Caco-2 (cell line): ENCODE measurements at regions not wholly inside any gene's neighbourhood (a gene's known extent, or its start where the extent isn't known, plus 50 kb on each side); places are given as distances from the start of the nearest gene placed in this dataset.

Experiments
- BruUV-seq: library from RNA; stranded (reverse); fragments of 400-500 nt; replicated peaks from 2 replicates; lab custom pipeline; 2021; lab: Mats Ljungman, UMichigan
- CTCF ChIA-PET: fragments of 300-600 bp; sonication (Branson Sonifier 250); formaldehyde crosslinking; loops from one replicate; lab custom pipeline; 2022; ENCODE audit warnings: antibody characterized with exemption; lab: Charles Lee
- POLR2A ChIA-PET: fragments of 300-600 bp; sonication (Branson Sonifier 250); formaldehyde crosslinking; loops from one replicate; lab custom pipeline; 2022; ENCODE audit warnings: antibody characterized with exemption; lab: Charles Lee
- DNase-seq, 2 experiments: peaks; one replicate each; pipeline versions ENCODE4 v3.0.0 to v3.0.0-alpha.2; 2020 to 2022
- H3K27me3 ChIP-seq: replicated peaks from 2 replicates; pipeline ENCODE4 v1.6.0; 2011; ENCODE audit warnings: low read length; ENCODE audit not compliant: control insufficient read depth, insufficient read depth
- H3K36me3 ChIP-seq: 2 replicates; pipeline ENCODE4 v1.5.1; 2011; ENCODE audit warnings: low read length; ENCODE audit not compliant: control insufficient read depth, insufficient read depth
- H3K4me1 ChIP-seq: fragments of 250-450 bp; sonication (Bioruptor Pico); 2 replicates; pipeline ENCODE4 v1.5.1; 2020; ENCODE audit warnings: mild to moderate bottlenecking
- H3K4me3 ChIP-seq: 2 replicates; pipeline ENCODE4 v1.5.1; 2011; ENCODE audit warnings: low read depth, mild to moderate bottlenecking, control low read depth, low read length
- H3K9me3 ChIP-seq: fragments of 250-450 bp; sonication (Bioruptor Pico); 2 replicates; pipeline ENCODE4 v1.5.1; 2020; ENCODE audit warnings: mild to moderate bottlenecking, moderate library complexity
- H3K27ac Mint-ChIP-seq: one replicate; pipeline ENCODE4 v1.8.0; 2022; ENCODE audit warnings: mixed read lengths; ENCODE audit not compliant: unreplicated experiment
- H3K27me3 Mint-ChIP-seq: one replicate; pipeline ENCODE4 v1.8.0; 2022; ENCODE audit warnings: mixed read lengths; ENCODE audit not compliant: insufficient read depth, unreplicated experiment
- H3K36me3 Mint-ChIP-seq: one replicate; pipeline ENCODE4 v1.8.0; 2022; ENCODE audit warnings: mild to moderate bottlenecking, mixed read lengths; ENCODE audit not compliant: insufficient read depth, unreplicated experiment
- H3K4me1 Mint-ChIP-seq: one replicate; pipeline ENCODE4 v1.8.0; 2022; ENCODE audit warnings: low read depth, mixed read lengths; ENCODE audit not compliant: unreplicated experiment
- H3K4me3 Mint-ChIP-seq: one replicate; pipeline ENCODE4 v1.8.0; 2022; ENCODE audit warnings: mild to moderate bottlenecking, moderate library complexity, mixed read lengths; ENCODE audit not compliant: unreplicated experiment
- H3K9me3 Mint-ChIP-seq: one replicate; pipeline ENCODE4 v1.8.0; 2022; ENCODE audit warnings: mixed read lengths; ENCODE audit not compliant: unreplicated experiment
- intact Hi-C: fragments of 100-400 bp; cut with micrococcal nuclease; formaldehyde crosslinking; loops from one replicate; pipeline ENCODE4 v1.10.0; 2022; ENCODE audit not compliant: unreplicated experiment
- TF ChIP-seq, protein P1 (sequence below), 2 experiments: fragments of 200-600 bp in 1 of 2; IDR thresholded peaks; 1 replicate in 1 of 2; 2 replicates in 1 of 2; pipeline versions ENCODE4 v1.5.1 to v1.8.0; 2011 to 2022; ENCODE audit warnings: antibody characterized with exemption in 1 of 2, control low read depth in 1 of 2, inconsistent platforms in 1 of 2, low read depth in 1 of 2, low read length in 1 of 2, mild to moderate bottlenecking in 1 of 2, moderate library complexity in 1 of 2; ENCODE audit not compliant: insufficient read depth in 1 of 2, severe bottlenecking in 1 of 2, unreplicated experiment in 1 of 2

DNA sequence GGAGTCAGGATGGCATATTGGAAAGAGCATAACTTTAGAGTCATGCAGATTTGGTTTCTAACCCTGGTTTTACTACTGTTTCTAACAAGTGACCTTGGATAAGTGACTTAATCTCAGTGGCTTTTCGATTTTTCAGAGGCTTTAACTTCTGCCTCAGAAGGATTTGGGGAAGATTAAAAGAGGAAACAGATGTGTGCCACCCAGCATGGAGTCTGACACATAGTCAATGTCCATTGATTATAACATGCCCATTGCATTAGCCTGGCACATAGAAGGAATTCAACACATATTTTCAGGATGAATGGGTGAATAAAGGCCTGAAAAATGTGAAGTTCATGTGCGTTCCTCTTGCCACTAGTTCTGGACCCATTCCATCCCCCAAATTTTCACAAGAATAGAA, 438.2 kb downstream of the EPHA4 start:
- intact Hi-C loops: no loop called here
- Mint-ChIP-seq H3K9me3 (no peaks in the 10 kb centered on the region), H3K4me3 (no peak overlapping the region), H3K36me3 (no peaks in the 10 kb centered on the region), H3K27me3 (peaks cover 2% of the 10 kb centered on the region), H3K27ac (no peak overlapping the region), H3K4me1 (no peaks in the 10 kb centered on the region)
- Histone ChIP-seq H3K4me3 (no peak overlapping the region), H3K27me3 (no peaks in the 10 kb centered on the region), H3K4me1 (no peaks in the 10 kb centered on the region), H3K9me3 (no peaks in the 10 kb centered on the region), H3K36me3 (no peaks in the 10 kb centered on the region)
- TF ChIP-seq, protein P1, sequence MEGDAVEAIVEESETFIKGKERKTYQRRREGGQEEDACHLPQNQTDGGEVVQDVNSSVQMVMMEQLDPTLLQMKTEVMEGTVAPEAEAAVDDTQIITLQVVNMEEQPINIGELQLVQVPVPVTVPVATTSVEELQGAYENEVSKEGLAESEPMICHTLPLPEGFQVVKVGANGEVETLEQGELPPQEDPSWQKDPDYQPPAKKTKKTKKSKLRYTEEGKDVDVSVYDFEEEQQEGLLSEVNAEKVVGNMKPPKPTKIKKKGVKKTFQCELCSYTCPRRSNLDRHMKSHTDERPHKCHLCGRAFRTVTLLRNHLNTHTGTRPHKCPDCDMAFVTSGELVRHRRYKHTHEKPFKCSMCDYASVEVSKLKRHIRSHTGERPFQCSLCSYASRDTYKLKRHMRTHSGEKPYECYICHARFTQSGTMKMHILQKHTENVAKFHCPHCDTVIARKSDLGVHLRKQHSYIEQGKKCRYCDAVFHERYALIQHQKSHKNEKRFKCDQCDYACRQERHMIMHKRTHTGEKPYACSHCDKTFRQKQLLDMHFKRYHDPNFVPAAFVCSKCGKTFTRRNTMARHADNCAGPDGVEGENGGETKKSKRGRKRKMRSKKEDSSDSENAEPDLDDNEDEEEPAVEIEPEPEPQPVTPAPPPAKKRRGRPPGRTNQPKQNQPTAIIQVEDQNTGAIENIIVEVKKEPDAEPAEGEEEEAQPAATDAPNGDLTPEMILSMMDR (IDR thresholded peaks at IDR 0.05; ENCODE audit: insufficient read depth in 1 of 2, low read depth in 1 of 2, low read length in 1 of 2, severe bottlenecking in 1 of 2, unreplicated experiment in 1 of 2): no peak
- DNase-seq: no peak
- ChIA-PET CTCF (no interaction called here), POLR2A (no interaction called here)
- no TSS peak for BruUV-seq

DNA sequence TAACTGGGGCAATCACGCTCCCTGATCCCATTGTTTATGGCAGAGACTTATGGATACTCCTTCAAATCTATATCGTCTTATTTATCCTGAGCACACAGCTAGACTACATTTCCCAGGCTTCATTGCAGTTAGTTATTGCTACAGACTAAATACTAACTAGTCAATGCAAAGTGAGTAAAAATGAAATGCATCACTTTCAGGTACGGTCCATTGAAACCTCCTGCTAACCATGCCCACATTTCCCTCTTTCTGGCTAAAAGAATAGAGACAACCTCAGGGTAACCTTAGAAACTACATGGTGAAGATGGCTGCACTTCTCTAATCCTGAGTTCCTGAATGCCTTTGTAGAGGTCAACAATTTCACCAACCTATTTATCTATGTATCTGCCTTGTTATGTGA, 437.4 kb downstream of the EPHA4 start:
- Histone ChIP-seq H3K27me3 (no peaks in the 10 kb centered on the region), H3K4me3 (no peak overlapping the region), H3K36me3 (no peaks in the 10 kb centered on the region), H3K4me1 (no peaks in the 10 kb centered on the region), H3K9me3 (no peaks in the 10 kb centered on the region)
- TF ChIP-seq, protein P1 (IDR thresholded peaks at IDR 0.05; ENCODE audit: insufficient read depth in 1 of 2, low read depth in 1 of 2, low read length in 1 of 2, severe bottlenecking in 1 of 2, unreplicated experiment in 1 of 2): no peak
- Mint-ChIP-seq H3K27ac (no peak overlapping the region), H3K4me1 (no peaks in the 10 kb centered on the region), H3K27me3 (peaks cover 2% of the 10 kb centered on the region), H3K4me3 (no peak overlapping the region), H3K9me3 (no peaks in the 10 kb centered on the region), H3K36me3 (no peaks in the 10 kb centered on the region)
- POLR2A ChIA-PET: no interaction called here
- no TSS peak for BruUV-seq
- no peak for DNase-seq
- CTCF ChIA-PET: no interaction called here
- intact Hi-C loops: no loop called here

DNA sequence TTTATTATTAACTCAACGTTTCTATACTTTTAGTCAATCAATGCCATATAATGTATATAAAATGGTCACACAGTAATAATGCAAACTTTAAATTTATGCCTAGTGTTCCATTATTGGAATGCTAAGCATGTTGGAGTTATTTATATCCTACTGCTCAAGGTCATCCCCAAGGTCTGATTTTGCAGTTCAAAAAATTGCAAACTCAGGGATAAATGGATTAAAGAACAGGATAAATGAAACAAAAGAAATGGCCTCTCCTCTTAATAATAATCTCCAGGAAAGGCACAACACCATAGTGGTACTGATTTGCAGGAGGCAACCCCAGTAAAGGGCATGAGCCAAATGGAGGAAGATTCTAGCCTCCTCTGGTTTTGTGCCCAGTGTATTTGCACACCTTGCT, 436.4 kb downstream of the EPHA4 start:
- intact Hi-C loops: no loop called here
- Histone ChIP-seq H3K4me3 (no peak overlapping the region), H3K27me3 (no peaks in the 10 kb centered on the region), H3K4me1 (no peaks in the 10 kb centered on the region), H3K9me3 (no peaks in the 10 kb centered on the region), H3K36me3 (no peaks in the 10 kb centered on the region)
- TF ChIP-seq, protein P1 (IDR thresholded peaks at IDR 0.05; ENCODE audit: insufficient read depth in 1 of 2, low read depth in 1 of 2, low read length in 1 of 2, severe bottlenecking in 1 of 2, unreplicated experiment in 1 of 2): no peak
- Mint-ChIP-seq H3K27me3 (peaks cover 2% of the 10 kb centered on the region), H3K9me3 (no peaks in the 10 kb centered on the region), H3K36me3 (no peaks in the 10 kb centered on the region), H3K4me3 (no peak overlapping the region), H3K27ac (no peak overlapping the region), H3K4me1 (no peaks in the 10 kb centered on the region)
- ChIA-PET CTCF (no interaction called here), POLR2A (no interaction called here)
- BruUV-seq: no TSS peak
- no peak for DNase-seq
